PC-3 (cell line): ENCODE measurements at regions not wholly inside any gene's neighbourhood (a gene's known extent, or its start where the extent isn't known, plus 50 kb on each side); places are given as distances from the start of the nearest gene placed in this dataset.

Experiments
- ATAC-seq: fragments of 200-7000 bp; cut with Tn5 transposase; 2 replicates; pipeline ENCODE4 v1.9.1; 2020; ENCODE audit warnings: mild to moderate bottlenecking, moderate library complexity
- BruUV-seq: library from RNA; stranded (reverse); fragments of 400-500 nt; replicated peaks from 2 replicates; lab custom pipeline; 2021; lab: Mats Ljungman, UMichigan
- CTCF ChIA-PET: fragments of 300-600 bp; sonication (Branson Sonifier 250); formaldehyde crosslinking; loops from one replicate; lab custom pipeline; 2022; ENCODE audit warnings: antibody characterized with exemption; lab: Charles Lee
- POLR2A ChIA-PET: fragments of 300-600 bp; sonication (Branson Sonifier 250); formaldehyde crosslinking; loops from one replicate; lab custom pipeline; 2022; ENCODE audit warnings: antibody characterized with exemption; ENCODE audit not compliant: unreplicated experiment; lab: Charles Lee
- DNase-seq: peaks from one replicate; pipeline ENCODE4 v3.0.0-alpha.2; 2015
- H2AFZ ChIP-seq: fragments of 300-600 bp; sonication (generic); 2 replicates; pipeline ENCODE4 v1.6.0; 2016; ENCODE audit warnings: antibody characterized with exemption, low read length
- H3F3A ChIP-seq: fragments of 300-600 bp; sonication (generic); one replicate; pipeline ENCODE4 v1.6.0; 2017; ENCODE audit warnings: antibody characterized with exemption, low read length, control low read depth, mild to moderate bottlenecking; ENCODE audit not compliant: unreplicated experiment
- H3K27ac ChIP-seq: fragments of 300-600 bp; sonication (generic); 2 replicates; pipeline ENCODE4 v1.5.1; 2016; ENCODE audit warnings: mild to moderate bottlenecking, low read length
- H3K27me3 ChIP-seq: fragments of 300-600 bp; sonication (generic); 2 replicates; pipeline ENCODE4 v1.6.1; 2016; ENCODE audit warnings: low read length, mixed read lengths
- H3K36me3 ChIP-seq: fragments of 300-600 bp; sonication (generic); 2 replicates; pipeline ENCODE4 v1.6.1; 2016; ENCODE audit warnings: low read depth, mixed run types, low read length, mixed read lengths
- H3K4me1 ChIP-seq: fragments of 300-600 bp; sonication (generic); 2 replicates; pipeline ENCODE4 v1.5.1; 2016; ENCODE audit warnings: low read length; ENCODE audit not compliant: insufficient read depth
- H3K4me2 ChIP-seq: fragments of 300-600 bp; sonication (generic); 2 replicates; pipeline ENCODE4 v1.6.0; 2016; ENCODE audit warnings: low read length
- H3K4me3 ChIP-seq: fragments of 300-600 bp; sonication (generic); 2 replicates; pipeline ENCODE4 v1.5.1; 2016; ENCODE audit warnings: mild to moderate bottlenecking, low read length, mixed read lengths
- H3K79me2 ChIP-seq: fragments of 300-600 bp; sonication (generic); 2 replicates; pipeline ENCODE4 v1.6.1; 2017; ENCODE audit warnings: low read length, mixed read lengths
- H3K9ac ChIP-seq: fragments of 300-600 bp; sonication (generic); 2 replicates; pipeline ENCODE4 v1.6.0; 2016; ENCODE audit warnings: mild to moderate bottlenecking, low read length
- H3K9me2 ChIP-seq: fragments of 300-600 bp; sonication (generic); replicated peaks from 2 replicates; pipeline ENCODE4 v1.6.1; 2016; ENCODE audit warnings: mixed run types, low read length, mixed read lengths
- H3K9me3 ChIP-seq: fragments of 300-600 bp; sonication (generic); 2 replicates; pipeline ENCODE4 v1.6.1; 2016; ENCODE audit warnings: low read length, mixed read lengths
- H4K20me1 ChIP-seq: fragments of 300-600 bp; sonication (generic); 2 replicates; pipeline ENCODE4 v1.6.1; 2016; ENCODE audit warnings: low read length, mixed read lengths
- EZH2 ChIP-seq: fragments of 300-600 bp; sonication (generic); IDR thresholded peaks from one replicate; pipeline ENCODE4 v1.6.1; 2017; ENCODE audit warnings: antibody characterized with exemption, mild to moderate bottlenecking, low read length; ENCODE audit not compliant: unreplicated experiment
- EZH2phosphoT487 ChIP-seq: fragments of 300-600 bp; sonication (generic); IDR thresholded peaks from 2 replicates; pipeline ENCODE4 v1.6.1; 2018; ENCODE audit warnings: mild to moderate bottlenecking, antibody characterized with exemption, low read length, borderline replicate concordance
- intact Hi-C: fragments of 100-400 bp; cut with micrococcal nuclease; formaldehyde crosslinking; loops from 2 replicates; pipeline ENCODE4 v1.9.0; 2023
- TF ChIP-seq, protein P1 (sequence below): fragments of 300-600 bp; sonication (generic); conservative IDR thresholded peaks from 2 replicates; pipeline ENCODE4 v1.5.1; 2017; ENCODE audit warnings: antibody characterized with exemption, low read depth, mild to moderate bottlenecking, low read length

GRCh38 chr11:41895081-41895480 is 435.6 kb upstream of the LRRC4C start:
- CTCF ChIA-PET, result no interaction called here
- intact Hi-C loops, result no loop called here

GRCh38 chr11:41897991-41898390 is 438.5 kb upstream of the LRRC4C start:
- ChIA-PET POLR2A (no interaction called here), CTCF (no interaction called here)
- Histone ChIP-seq H2AFZ (no peak overlapping the region), H3K27ac (no peak overlapping the region), H3K27me3 (no peaks in the 10 kb centered on the region), H3K9ac (no peak overlapping the region), H3F3A (no peaks in the 10 kb centered on the region), H3K4me3 (no peak overlapping the region), H3K9me2 (no peaks in the 10 kb centered on the region), H3K36me3 (no peaks in the 10 kb centered on the region), H3K4me2 (no peak overlapping the region), H3K9me3 (no peaks in the 10 kb centered on the region), H3K79me2 (no peaks in the 10 kb centered on the region), H3K4me1 (no peaks in the 10 kb centered on the region), H4K20me1 (no peaks in the 10 kb centered on the region)
- DNase-seq (no peak), ATAC-seq (no peak)
- intact Hi-C loops, result no loop called here
- TF ChIP-seq, protein P1, sequence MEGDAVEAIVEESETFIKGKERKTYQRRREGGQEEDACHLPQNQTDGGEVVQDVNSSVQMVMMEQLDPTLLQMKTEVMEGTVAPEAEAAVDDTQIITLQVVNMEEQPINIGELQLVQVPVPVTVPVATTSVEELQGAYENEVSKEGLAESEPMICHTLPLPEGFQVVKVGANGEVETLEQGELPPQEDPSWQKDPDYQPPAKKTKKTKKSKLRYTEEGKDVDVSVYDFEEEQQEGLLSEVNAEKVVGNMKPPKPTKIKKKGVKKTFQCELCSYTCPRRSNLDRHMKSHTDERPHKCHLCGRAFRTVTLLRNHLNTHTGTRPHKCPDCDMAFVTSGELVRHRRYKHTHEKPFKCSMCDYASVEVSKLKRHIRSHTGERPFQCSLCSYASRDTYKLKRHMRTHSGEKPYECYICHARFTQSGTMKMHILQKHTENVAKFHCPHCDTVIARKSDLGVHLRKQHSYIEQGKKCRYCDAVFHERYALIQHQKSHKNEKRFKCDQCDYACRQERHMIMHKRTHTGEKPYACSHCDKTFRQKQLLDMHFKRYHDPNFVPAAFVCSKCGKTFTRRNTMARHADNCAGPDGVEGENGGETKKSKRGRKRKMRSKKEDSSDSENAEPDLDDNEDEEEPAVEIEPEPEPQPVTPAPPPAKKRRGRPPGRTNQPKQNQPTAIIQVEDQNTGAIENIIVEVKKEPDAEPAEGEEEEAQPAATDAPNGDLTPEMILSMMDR, result no peak
- no peak for TF ChIP-seq EZH2
- no peak for TF ChIP-seq EZH2phosphoT487
- no TSS peak for BruUV-seq

More at GRCh38 chr11:41895081-41895480, 435.6 kb upstream of the LRRC4C start:
- H3K27me3 ChIP-seq, result no peaks in the 10 kb centered on the region
- H3K27ac ChIP-seq, result no peak overlapping the region
- ATAC-seq (no peak), DNase-seq (no peak)
- H3K9ac ChIP-seq, result no peak overlapping the region
- TF ChIP-seq, protein P1, result no peak
- no peak for TF ChIP-seq EZH2
- no peak for TF ChIP-seq EZH2phosphoT487
- no peak overlapping the region for H3K4me2 ChIP-seq
- no TSS peak for BruUV-seq
- no peaks in the 10 kb centered on the region for H3K36me3 ChIP-seq
- no peaks in the 10 kb centered on the region for H3F3A ChIP-seq
- H2AFZ ChIP-seq, result no peak overlapping the region
- H3K9me2 ChIP-seq, result no peaks in the 10 kb centered on the region
- no peaks in the 10 kb centered on the region for H3K79me2 ChIP-seq
- H4K20me1 ChIP-seq, result no peaks in the 10 kb centered on the region
- no peak overlapping the region for H3K4me3 ChIP-seq
- H3K4me1 ChIP-seq, result no peaks in the 10 kb centered on the region
- POLR2A ChIA-PET, result no interaction called here
- no peaks in the 10 kb centered on the region for H3K9me3 ChIP-seq

- no peaks in the 10 kb centered on the region for H3K36me3 ChIP-seq
- H3F3A ChIP-seq, result no peaks in the 10 kb centered on the region
- no peaks in the 10 kb centered on the region for H3K4me1 ChIP-seq
- H3K27ac ChIP-seq, result no peak overlapping the region
- ATAC-seq, result no peak
- no peaks in the 10 kb centered on the region for H3K27me3 ChIP-seq
- H3K9me2 ChIP-seq, result no peaks in the 10 kb centered on the region
- no peak overlapping the region for H2AFZ ChIP-seq
- DNase-seq, result no peak
- intact Hi-C loops, result no loop called here
- no peak overlapping the region for H3K4me2 ChIP-seq
- H3K9me3 ChIP-seq, result no peaks in the 10 kb centered on the region
- H3K9ac ChIP-seq, result no peak overlapping the region
- no peaks in the 10 kb centered on the region for H4K20me1 ChIP-seq
- ChIA-PET CTCF (no interaction called here), POLR2A (no interaction called here)
- H3K4me3 ChIP-seq, result no peak overlapping the region
- TF ChIP-seq EZH2, result no peak
- no TSS peak for BruUV-seq
- no peaks in the 10 kb centered on the region for H3K79me2 ChIP-seq
Measured at GRCh38 chr11:41917900-41918299, 458.4 kb upstream of the LRRC4C start.
